SK-N-SH (cell line): ENCODE measurements at regions not wholly inside any gene's neighbourhood (a gene's known extent, or its start where the extent isn't known, plus 50 kb on each side); places are given as distances from the start of the nearest gene placed in this dataset.
"Not testable (repeated sequence)": the region's sequence is repeated elsewhere in the genome, so short reads cannot be mapped to it uniquely, and the experiment has no call there.

ENCODE experiments used
- CTCF ChIP-seq: fragments of 200-600 bp; sonication (generic); IDR thresholded peaks from 2 replicates; pipeline ENCODE4 v1.6.1; 2017; ENCODE audit warnings: antibody characterized with exemption, mild to moderate bottlenecking, moderate library complexity
- ELF1 ChIP-seq: IDR thresholded peaks from 2 replicates; pipeline ENCODE4 v1.4.0; 2012
- EZH2phosphoT487 ChIP-seq: fragments of 200-600 bp; sonication (generic); IDR thresholded peaks from 2 replicates; pipeline ENCODE4 v1.6.1; 2017; ENCODE audit warnings: low read depth, mixed run types, mild to moderate bottlenecking, antibody characterized with exemption, moderate library complexity, borderline replicate concordance
- JUND ChIP-seq: IDR thresholded peaks from 2 replicates; pipeline ENCODE4 v1.4.0; 2012
- NRF1 ChIP-seq: IDR thresholded peaks from 2 replicates; pipeline ENCODE4 v1.6.1; 2012; ENCODE audit warnings: low read depth, mild to moderate bottlenecking, low read length
- POLR2AphosphoS5 ChIP-seq: IDR thresholded peaks from 2 replicates; pipeline ENCODE4 v1.6.1; 2012; ENCODE audit warnings: low read depth, low read length
- RCOR1 ChIP-seq: fragments of 150-350 bp; IDR thresholded peaks from 2 replicates; pipeline ENCODE4 v1.6.1; 2017; ENCODE audit warnings: antibody characterized with exemption, low read length
- ZBTB33 ChIP-seq: IDR thresholded peaks from 2 replicates; pipeline ENCODE4 v1.4.0; 2012; ENCODE audit warnings: low read depth, borderline replicate concordance

- TF ChIP-seq CTCF, ZBTB33, NRF1, POLR2AphosphoS5, ELF1, RCOR1, EZH2phosphoT487, JUND: not testable (repeated sequence)
Observed at GRCh38 chr2:87258887-87259286, 237.2 kb upstream of the PLGLB1 start.
